ENCODE measurements at regions not wholly inside any gene's neighbourhood (a gene's known extent, or its start where the extent isn't known, plus 50 kb on each side); places are given as distances from the start of the nearest gene placed in this dataset.

- no peak overlapping the region for H3K4me3 ChIP-seq (ENCODE audit: low read length)
- no peak overlapping the region for H3K27ac ChIP-seq (ENCODE audit: low read length)
- no peaks in the 10 kb centered on the region for H3K36me3 ChIP-seq (ENCODE audit: control insufficient read depth, insufficient read depth, low read length)
- WGBS (ENCODE audit: insufficient coverage) = 91% methylated on average over 4 of the region's 5 CpGs
- no peaks in the 10 kb centered on the region for H3K9me3 ChIP-seq (replicated peaks; ENCODE audit: control insufficient read depth, low read depth, low read length)
- no peaks in the 10 kb centered on the region for H3K27me3 ChIP-seq (ENCODE audit: control insufficient read depth, insufficient read depth, low read length)
- peaks cover 5% of the 10 kb centered on the region for H3K4me1 ChIP-seq (ENCODE audit: control insufficient read depth, insufficient read depth, low read length)
- DNase-seq = no peak
These were observed 83.8 kb upstream of the ATP10B start for GRCh38 chr5:160935776-160936175.

- Histone ChIP-seq H3K27me3 (ENCODE audit: control insufficient read depth, insufficient read depth, low read length) (peaks cover 3% of the 10 kb centered on the region), H3K4me3 (ENCODE audit: low read length) (no peak overlapping the region), H3K4me1 (ENCODE audit: control insufficient read depth, insufficient read depth, low read length) (peaks cover 15% of the 10 kb centered on the region), H3K36me3 (ENCODE audit: control insufficient read depth, insufficient read depth, low read length) (no peaks in the 10 kb centered on the region), H3K27ac (ENCODE audit: low read length) (no peak overlapping the region), H3K9me3 (replicated peaks; ENCODE audit: control insufficient read depth, low read depth, low read length) (no peaks in the 10 kb centered on the region)
- DNase-seq = no peak
- 100% methylated on average over 1 of the region's 2 CpGs for WGBS (ENCODE audit: insufficient coverage)
These were observed 79.3 kb upstream of the ATP10B start for GRCh38 chr5:160931283-160931682.

- H3K36me3 ChIP-seq (ENCODE audit: control insufficient read depth, insufficient read depth, low read length) = no peaks in the 10 kb centered on the region
- H3K27me3 ChIP-seq (ENCODE audit: control insufficient read depth, insufficient read depth, low read length) = peaks cover 3% of the 10 kb centered on the region
- H3K4me3 ChIP-seq (ENCODE audit: low read length) = no peak overlapping the region
- peak; percentile 89 for DNase-seq
- H3K9me3 ChIP-seq (replicated peaks; ENCODE audit: control insufficient read depth, low read depth, low read length) = no peaks in the 10 kb centered on the region
- 0% methylated on average over 1 of the region's 1 CpG for WGBS (ENCODE audit: insufficient coverage)
- peaks cover 15% of the 10 kb centered on the region for H3K4me1 ChIP-seq (ENCODE audit: control insufficient read depth, insufficient read depth, low read length)
- H3K27ac ChIP-seq (ENCODE audit: low read length) = no peak overlapping the region
These were observed 78.4 kb upstream of the ATP10B start for GRCh38 chr5:160930406-160930805.

- H3K27ac ChIP-seq (ENCODE audit: low read length) = no peak overlapping the region
- H3K9me3 ChIP-seq (replicated peaks; ENCODE audit: control insufficient read depth, low read depth, low read length) = no peaks in the 10 kb centered on the region
- no peak for DNase-seq
- no CpG with 5 or more reads among the region's 3 CpGs for WGBS (ENCODE audit: insufficient coverage)
- H3K36me3 ChIP-seq (ENCODE audit: control insufficient read depth, insufficient read depth, low read length) = no peaks in the 10 kb centered on the region
- H3K27me3 ChIP-seq (ENCODE audit: control insufficient read depth, insufficient read depth, low read length) = peaks cover 3% of the 10 kb centered on the region
- no peak overlapping the region for H3K4me3 ChIP-seq (ENCODE audit: low read length)
- peaks cover 15% of the 10 kb centered on the region for H3K4me1 ChIP-seq (ENCODE audit: control insufficient read depth, insufficient read depth, low read length)
These were observed 77.9 kb upstream of the ATP10B start for GRCh38 chr5:160929906-160930305.

- Histone ChIP-seq H3K9me3 (replicated peaks; ENCODE audit: control insufficient read depth, low read depth, low read length) (no peaks in the 10 kb centered on the region), H3K27ac (ENCODE audit: low read length) (no peak overlapping the region), H3K27me3 (ENCODE audit: control insufficient read depth, insufficient read depth, low read length) (peaks cover 3% of the 10 kb centered on the region), H3K4me3 (ENCODE audit: low read length) (no peak overlapping the region), H3K36me3 (ENCODE audit: control insufficient read depth, insufficient read depth, low read length) (no peaks in the 10 kb centered on the region), H3K4me1 (ENCODE audit: control insufficient read depth, insufficient read depth, low read length) (peaks cover 15% of the 10 kb centered on the region)
- 63% methylated on average over 2 of the region's 2 CpGs for WGBS (ENCODE audit: insufficient coverage)
- DNase-seq = no peak
These were observed 77.3 kb upstream of the ATP10B start for GRCh38 chr5:160929360-160929759.

- H3K36me3 ChIP-seq (ENCODE audit: control insufficient read depth, insufficient read depth, low read length) = no peaks in the 10 kb centered on the region
- H3K4me3 ChIP-seq (ENCODE audit: low read length) = no peak overlapping the region
- H3K27ac ChIP-seq (ENCODE audit: low read length) = no peak overlapping the region
- peaks cover 15% of the 10 kb centered on the region for H3K4me1 ChIP-seq (ENCODE audit: control insufficient read depth, insufficient read depth, low read length)
- peak; percentile 74 for DNase-seq
- H3K9me3 ChIP-seq (replicated peaks; ENCODE audit: control insufficient read depth, low read depth, low read length) = no peaks in the 10 kb centered on the region
- no CpG with 5 or more reads among the region's 6 CpGs for WGBS (ENCODE audit: insufficient coverage)
- peaks cover 5% of the 10 kb centered on the region for H3K27me3 ChIP-seq (ENCODE audit: control insufficient read depth, insufficient read depth, low read length)
These were observed 74.4 kb upstream of the ATP10B start for GRCh38 chr5:160926428-160926827.

GRCh38 chr5:160925281-160925680, 73.3 kb upstream of the ATP10B start:
- Histone ChIP-seq H3K27ac (ENCODE audit: low read length) (no peak overlapping the region), H3K9me3 (replicated peaks; ENCODE audit: control insufficient read depth, low read depth, low read length) (no peaks in the 10 kb centered on the region), H3K27me3 (ENCODE audit: control insufficient read depth, insufficient read depth, low read length) (peaks cover 5% of the 10 kb centered on the region), H3K4me1 (ENCODE audit: control insufficient read depth, insufficient read depth, low read length) (peaks cover 5% of the 10 kb centered on the region), H3K4me3 (ENCODE audit: low read length) (no peak overlapping the region), H3K36me3 (ENCODE audit: control insufficient read depth, insufficient read depth, low read length) (no peaks in the 10 kb centered on the region)
- 80% methylated on average over 1 of the region's 6 CpGs for WGBS (ENCODE audit: insufficient coverage)
- DNase-seq = no peak

GRCh38 chr5:160923936-160924710, 72.1 kb upstream of the ATP10B start:
- 72% methylated on average over 2 of the region's 6 CpGs for WGBS (ENCODE audit: insufficient coverage)
- H3K9me3 ChIP-seq (replicated peaks; ENCODE audit: control insufficient read depth, low read depth, low read length) = no peaks in the 10 kb centered on the region
- H3K4me1 ChIP-seq (ENCODE audit: control insufficient read depth, insufficient read depth, low read length) = no peaks in the 10 kb centered on the region
- no peak overlapping the region for H3K4me3 ChIP-seq (ENCODE audit: low read length)
- H3K27ac ChIP-seq (ENCODE audit: low read length) = no peak overlapping the region
- peaks cover 5% of the 10 kb centered on the region for H3K27me3 ChIP-seq (ENCODE audit: control insufficient read depth, insufficient read depth, low read length)
- no peaks in the 10 kb centered on the region for H3K36me3 ChIP-seq (ENCODE audit: control insufficient read depth, insufficient read depth, low read length)
- no peak for DNase-seq

- peaks cover 2% of the 10 kb centered on the region for H3K27me3 ChIP-seq (ENCODE audit: control insufficient read depth, insufficient read depth, low read length)
- no CpG with 5 or more reads among the region's 7 CpGs for WGBS (ENCODE audit: insufficient coverage)
- H3K36me3 ChIP-seq (ENCODE audit: control insufficient read depth, insufficient read depth, low read length) = no peaks in the 10 kb centered on the region
- DNase-seq = no peak
- H3K9me3 ChIP-seq (replicated peaks; ENCODE audit: control insufficient read depth, low read depth, low read length) = no peaks in the 10 kb centered on the region
- H3K4me3 ChIP-seq (ENCODE audit: low read length) = no peak overlapping the region
- H3K27ac ChIP-seq (ENCODE audit: low read length) = no peak overlapping the region
- H3K4me1 ChIP-seq (ENCODE audit: control insufficient read depth, insufficient read depth, low read length) = no peaks in the 10 kb centered on the region
These were observed 71.4 kb upstream of the ATP10B start for GRCh38 chr5:160923411-160923810.

GRCh38 chr5:160922311-160922710, 70.3 kb upstream of the ATP10B start:
- Histone ChIP-seq H3K4me3 (ENCODE audit: low read length) (no peak overlapping the region), H3K36me3 (ENCODE audit: control insufficient read depth, insufficient read depth, low read length) (no peaks in the 10 kb centered on the region), H3K9me3 (replicated peaks; ENCODE audit: control insufficient read depth, low read depth, low read length) (no peaks in the 10 kb centered on the region), H3K27ac (ENCODE audit: low read length) (no peak overlapping the region), H3K4me1 (ENCODE audit: control insufficient read depth, insufficient read depth, low read length) (no peaks in the 10 kb centered on the region), H3K27me3 (ENCODE audit: control insufficient read depth, insufficient read depth, low read length) (peaks cover 2% of the 10 kb centered on the region)
- WGBS (ENCODE audit: insufficient coverage) = 100% methylated on average over 1 of the region's 2 CpGs
- no peak for DNase-seq
